H1 (cell line): ENCODE measurements at regions not wholly inside any gene's neighbourhood (a gene's known extent, or its start where the extent isn't known, plus 50 kb on each side); places are given as distances from the start of the nearest gene placed in this dataset.

Experiments used
- CHD2 ChIP-seq: IDR thresholded peaks from 2 replicates; pipeline ENCODE4 v1.6.1; 2012; ENCODE audit warnings: low read length, improper control_type of control experiment
- CTCF ChIP-seq, 3 experiments: IDR thresholded peaks; 1 replicate in 2 of 3; 2 replicates in 1 of 3; pipeline versions ENCODE4 v1.5.1 to v1.6.1; 2011; ENCODE audit warnings: low read length in 3 of 3, mild to moderate bottlenecking in 3 of 3, inconsistent platforms in 2 of 3, low read depth in 1 of 3, moderate library complexity in 1 of 3; ENCODE audit not compliant: insufficient read depth in 1 of 3; ENCODE audit errors: control extremely low read depth in 1 of 3
- POLR2A ChIP-seq, 2 experiments: IDR thresholded peaks; 1 replicate in 1 of 2; 2 replicates in 1 of 2; pipeline ENCODE4 v1.6.1; 2011; ENCODE audit warnings: low read depth in 2 of 2, low read length in 2 of 2, mild to moderate bottlenecking in 2 of 2; ENCODE audit errors: control extremely low read depth in 1 of 2
- TAF1 ChIP-seq: IDR thresholded peaks from 2 replicates; pipeline ENCODE4 v1.6.1; 2011; ENCODE audit warnings: mild to moderate bottlenecking, low read depth, low read length

DNA sequence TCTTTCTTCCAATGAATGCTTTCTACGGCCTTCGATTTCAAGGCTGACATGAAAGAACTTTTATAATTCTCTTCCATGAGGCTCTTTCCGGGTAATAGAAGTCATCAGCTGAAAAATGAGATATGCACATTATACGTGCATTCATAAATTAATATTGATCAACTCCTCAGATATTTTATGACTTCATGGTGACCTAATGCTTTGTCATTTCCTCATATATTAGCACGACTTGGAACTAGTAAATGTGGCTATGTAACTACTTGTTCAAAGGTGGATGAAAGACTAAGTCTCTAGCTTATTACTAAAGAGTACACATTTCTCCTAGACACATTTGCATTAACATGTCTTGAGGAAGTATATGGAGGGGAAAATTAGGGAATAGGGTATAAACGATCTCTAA, 168.8 kb downstream of the HDGFL1 start:
- TF ChIP-seq CTCF (IDR thresholded peaks at IDR 0.05; ENCODE audit: control extremely low read depth in 1 of 3, insufficient read depth in 1 of 3, low read depth in 1 of 3, low read length in 3 of 3) (no peak), TAF1 (no peak), CHD2 (no peak), POLR2A (IDR thresholded peaks at IDR 0.05; ENCODE audit: control extremely low read depth in 1 of 2, low read depth in 2 of 2, low read length in 2 of 2) (no peak)
